OCI-LY7 (cell line): ENCODE measurements at regions not wholly inside any gene's neighbourhood (a gene's known extent, or its start where the extent isn't known, plus 50 kb on each side); places are given as distances from the start of the nearest gene placed in this dataset.

Experiments
- BruUV-seq: library from RNA; stranded (reverse); fragments of 400-500 nt; replicated peaks from 2 replicates; lab custom pipeline; 2021; lab: Mats Ljungman, UMichigan
- CTCF ChIA-PET: fragments of 300-600 bp; sonication (Branson Sonifier 250); formaldehyde crosslinking; loops from one replicate; lab custom pipeline; 2022; ENCODE audit warnings: antibody characterized with exemption; ENCODE audit not compliant: unreplicated experiment; lab: Charles Lee
- POLR2A ChIA-PET: fragments of 300-600 bp; sonication (Branson Sonifier 250); formaldehyde crosslinking; loops from one replicate; lab custom pipeline; 2022; ENCODE audit warnings: antibody characterized with exemption; lab: Charles Lee
- DNase-seq: peaks from one replicate; pipeline ENCODE4 v3.0.0-alpha.2; 2015; ENCODE audit warnings: low spot score
- H2AFZ ChIP-seq: fragments of 200-600 bp; sonication (generic), shearing (Covaris generic); 2 replicates; pipeline ENCODE4 v1.6.1; 2014; ENCODE audit warnings: mild to moderate bottlenecking, antibody characterized with exemption, low read length, moderate library complexity
- H3K27ac ChIP-seq: fragments of 200-600 bp; sonication (generic); 2 replicates; pipeline ENCODE4 v1.5.1; 2014; ENCODE audit warnings: mixed run types, low read depth, mild to moderate bottlenecking, moderate library complexity, low read length, inconsistent platforms; ENCODE audit not compliant: poor library complexity, severe bottlenecking
- H3K36me3 ChIP-seq: fragments of 200-600 bp; sonication (generic); 2 replicates; pipeline ENCODE4 v1.6.1; 2014; ENCODE audit warnings: mild to moderate bottlenecking, antibody characterized with exemption, low read length, moderate library complexity, mixed read lengths; ENCODE audit not compliant: insufficient read depth
- H3K4me1 ChIP-seq: fragments of 200-600 bp; sonication (generic); 2 replicates; pipeline ENCODE4 v1.5.1; 2014; ENCODE audit warnings: mild to moderate bottlenecking, low read length; ENCODE audit not compliant: insufficient read depth, poor library complexity, severe bottlenecking
- H3K4me2 ChIP-seq: fragments of 200-600 bp; sonication (generic); 2 replicates; pipeline ENCODE4 v1.6.1; 2014; ENCODE audit warnings: mild to moderate bottlenecking, low read length
- H3K4me3 ChIP-seq: fragments of 200-600 bp; sonication (generic); 2 replicates; pipeline ENCODE4 v1.5.1; 2014; ENCODE audit warnings: mild to moderate bottlenecking, low read depth, low read length; ENCODE audit not compliant: poor library complexity, severe bottlenecking
- H3K79me2 ChIP-seq: fragments of 200-600 bp; sonication (generic); 2 replicates; pipeline ENCODE4 v1.6.1; 2016; ENCODE audit warnings: low read depth, mild to moderate bottlenecking, low read length, moderate library complexity, mixed read lengths; ENCODE audit not compliant: insufficient read depth
- H3K9me2 ChIP-seq: fragments of 200-600 bp; sonication (generic); 2 replicates; pipeline ENCODE4 v1.6.1; 2016; ENCODE audit warnings: mild to moderate bottlenecking, low read length, mixed read lengths; ENCODE audit not compliant: insufficient read depth
- H3K9me3 ChIP-seq: fragments of 200-600 bp; sonication (generic); 2 replicates; pipeline ENCODE4 v1.6.1; 2014; ENCODE audit warnings: mild to moderate bottlenecking, mixed run types, low read length, mixed read lengths
- H4K20me1 ChIP-seq: fragments of 200-600 bp; sonication (generic); 2 replicates; pipeline ENCODE4 v1.6.1; 2014; ENCODE audit warnings: mild to moderate bottlenecking, antibody characterized with exemption, low read length, moderate library complexity, mixed read lengths; ENCODE audit not compliant: insufficient read depth
- EZH2phosphoT487 ChIP-seq: fragments of 200-600 bp; sonication (generic); IDR thresholded peaks from 2 replicates; pipeline ENCODE4 v1.6.1; 2018; ENCODE audit warnings: low read depth, borderline replicate concordance, mild to moderate bottlenecking, mixed run types, antibody characterized with exemption, low read length, moderate library complexity, mixed read lengths
- intact Hi-C: fragments of 100-400 bp; cut with micrococcal nuclease; formaldehyde crosslinking; loops from one replicate; pipeline ENCODE4 v1.10.0; 2022; ENCODE audit not compliant: unreplicated experiment
- TF ChIP-seq, protein P1 (sequence below): fragments of 200-600 bp; sonication (generic); conservative IDR thresholded peaks from 2 replicates; pipeline ENCODE4 v1.5.1; 2014; ENCODE audit warnings: mild to moderate bottlenecking, antibody characterized with exemption, low read length, moderate library complexity, mixed read lengths

DNA sequence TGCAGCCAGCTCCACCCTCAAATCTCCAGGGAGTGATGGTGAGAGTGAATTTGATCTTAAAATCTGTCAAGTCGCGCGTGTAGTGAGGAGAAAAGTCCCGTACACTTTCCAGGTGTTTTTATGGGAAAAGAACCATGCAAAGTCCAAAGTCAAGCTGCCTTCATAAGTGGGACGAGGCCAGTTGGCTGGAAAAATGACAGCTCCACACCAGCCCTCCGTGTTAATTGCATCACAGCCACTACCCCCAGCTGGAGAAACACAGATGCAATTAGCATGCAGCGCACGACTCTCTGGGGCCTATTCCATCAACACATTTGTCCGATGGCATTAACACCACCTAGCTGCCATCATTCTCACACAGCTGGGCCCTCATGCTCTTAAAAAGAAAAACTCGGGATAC lies 68.4 kb downstream of the KLHDC7A start:
- H3K4me1 ChIP-seq = no peaks in the 10 kb centered on the region
- no peak overlapping the region for H2AFZ ChIP-seq
- H3K79me2 ChIP-seq = no peaks in the 10 kb centered on the region
- H3K9me3 ChIP-seq = no peaks in the 10 kb centered on the region
- H3K9me2 ChIP-seq = no peaks in the 10 kb centered on the region
- no peaks in the 10 kb centered on the region for H4K20me1 ChIP-seq
- H3K36me3 ChIP-seq = no peaks in the 10 kb centered on the region
- ChIA-PET POLR2A (no interaction called here), CTCF (interaction anchor here (0.6 kb wide), 1 partner anchor 26 kb away, joined by 4 read pairs; no protein-coding TSS in a partner anchor)
- DNase-seq = no peak
- intact Hi-C loops = no loop called here
- BruUV-seq = no TSS peak
- H3K4me3 ChIP-seq = no peak overlapping the region
- no peak for TF ChIP-seq EZH2phosphoT487
- TF ChIP-seq, protein P1, sequence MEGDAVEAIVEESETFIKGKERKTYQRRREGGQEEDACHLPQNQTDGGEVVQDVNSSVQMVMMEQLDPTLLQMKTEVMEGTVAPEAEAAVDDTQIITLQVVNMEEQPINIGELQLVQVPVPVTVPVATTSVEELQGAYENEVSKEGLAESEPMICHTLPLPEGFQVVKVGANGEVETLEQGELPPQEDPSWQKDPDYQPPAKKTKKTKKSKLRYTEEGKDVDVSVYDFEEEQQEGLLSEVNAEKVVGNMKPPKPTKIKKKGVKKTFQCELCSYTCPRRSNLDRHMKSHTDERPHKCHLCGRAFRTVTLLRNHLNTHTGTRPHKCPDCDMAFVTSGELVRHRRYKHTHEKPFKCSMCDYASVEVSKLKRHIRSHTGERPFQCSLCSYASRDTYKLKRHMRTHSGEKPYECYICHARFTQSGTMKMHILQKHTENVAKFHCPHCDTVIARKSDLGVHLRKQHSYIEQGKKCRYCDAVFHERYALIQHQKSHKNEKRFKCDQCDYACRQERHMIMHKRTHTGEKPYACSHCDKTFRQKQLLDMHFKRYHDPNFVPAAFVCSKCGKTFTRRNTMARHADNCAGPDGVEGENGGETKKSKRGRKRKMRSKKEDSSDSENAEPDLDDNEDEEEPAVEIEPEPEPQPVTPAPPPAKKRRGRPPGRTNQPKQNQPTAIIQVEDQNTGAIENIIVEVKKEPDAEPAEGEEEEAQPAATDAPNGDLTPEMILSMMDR = no peak
- H3K4me2 ChIP-seq = no peak overlapping the region
- no peak overlapping the region for H3K27ac ChIP-seq

DNA sequence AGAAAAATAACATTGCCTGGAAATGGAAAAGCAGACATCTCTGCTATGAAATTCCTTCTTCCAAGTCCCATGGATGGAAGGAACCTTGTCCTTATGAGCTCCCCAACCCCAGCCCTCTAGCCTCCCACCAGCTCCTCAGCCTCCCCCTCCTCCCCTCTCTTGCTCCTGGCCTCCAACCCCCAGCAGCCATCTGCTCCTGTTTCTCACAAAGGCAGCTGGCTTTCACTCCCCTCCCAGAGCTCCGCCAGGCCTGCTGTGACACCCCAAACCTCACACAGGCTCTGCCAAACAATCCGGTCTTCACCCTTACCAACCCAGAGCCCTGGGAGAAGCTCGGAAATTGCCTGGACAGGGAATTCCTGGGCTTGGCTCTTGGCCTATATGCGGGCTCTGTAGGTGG lies 69.2 kb downstream of the KLHDC7A start:
- Histone ChIP-seq H3K4me3 (no peak overlapping the region), H3K9me3 (no peaks in the 10 kb centered on the region), H4K20me1 (no peaks in the 10 kb centered on the region), H3K79me2 (no peaks in the 10 kb centered on the region), H3K27ac (no peak overlapping the region), H3K4me1 (no peaks in the 10 kb centered on the region), H3K4me2 (no peak overlapping the region), H3K36me3 (no peaks in the 10 kb centered on the region), H3K9me2 (no peaks in the 10 kb centered on the region), H2AFZ (no peak overlapping the region)
- no peak for DNase-seq
- POLR2A ChIA-PET = no interaction called here
- intact Hi-C loops = no loop called here
- CTCF ChIA-PET = no interaction called here
- no peak for TF ChIP-seq EZH2phosphoT487
- TF ChIP-seq, protein P1 = no peak
- BruUV-seq = no TSS peak

DNA sequence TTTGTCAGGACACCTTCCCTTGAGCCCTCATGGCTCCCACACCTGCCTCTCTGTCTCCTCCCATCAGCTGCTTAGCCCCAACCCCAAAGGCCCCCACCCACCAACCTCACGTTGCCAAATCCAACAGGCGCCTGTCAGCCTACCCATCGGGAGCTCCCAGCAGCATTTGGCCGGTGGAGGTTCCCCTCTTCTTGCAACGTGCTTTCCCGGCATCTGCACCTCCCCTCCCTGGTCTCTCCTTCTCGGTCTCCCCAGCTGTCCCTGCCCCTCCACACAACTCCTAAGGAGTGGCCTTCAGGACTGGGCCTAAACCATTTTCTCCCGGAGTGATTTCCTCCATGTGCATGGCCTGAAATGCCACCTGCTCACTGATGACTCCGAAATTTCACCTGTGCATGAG lies 71.9 kb downstream of the KLHDC7A start:
- intact Hi-C loops = no loop called here
- CTCF ChIA-PET = no interaction called here
- no peak overlapping the region for H3K4me2 ChIP-seq
- H3K9me2 ChIP-seq = no peaks in the 10 kb centered on the region
- H3K4me1 ChIP-seq = peaks cover 3% of the 10 kb centered on the region
- no peaks in the 10 kb centered on the region for H3K36me3 ChIP-seq
- no peak overlapping the region for H3K27ac ChIP-seq
- no peaks in the 10 kb centered on the region for H4K20me1 ChIP-seq
- no peak overlapping the region for H2AFZ ChIP-seq
- no peaks in the 10 kb centered on the region for H3K79me2 ChIP-seq
- H3K4me3 ChIP-seq = no peak overlapping the region
- no peaks in the 10 kb centered on the region for H3K9me3 ChIP-seq
- TF ChIP-seq EZH2phosphoT487 = no peak
- TF ChIP-seq, protein P1 = no peak
- DNase-seq = no peak
- no TSS peak for BruUV-seq
- POLR2A ChIA-PET = no interaction called here
